ENCODE measurements at regions not wholly inside any gene's neighbourhood (a gene's known extent, or its start where the extent isn't known, plus 50 kb on each side); places are given as distances from the start of the nearest gene placed in this dataset.

- H3K36me3 ChIP-seq (ENCODE audit: control insufficient read depth, insufficient read depth, low read length) = no peaks in the 10 kb centered on the region
- H3K9me3 ChIP-seq (ENCODE audit: control insufficient read depth, low read length) = no peaks in the 10 kb centered on the region
- H3K4me1 ChIP-seq = peaks cover 23% of the 10 kb centered on the region
- no peak overlapping the region for H2AFZ ChIP-seq
- no peaks in the 10 kb centered on the region for H3K79me2 ChIP-seq
- peak overlapping the region; percentile 27 for H3K4me2 ChIP-seq (ENCODE audit: low read length)
- H3K27me3 ChIP-seq (ENCODE audit: control insufficient read depth, insufficient read depth, low read length) = no peaks in the 10 kb centered on the region
- no peak for TF ChIP-seq CTCF (IDR thresholded peaks at IDR 0.05)
- H3K4me3 ChIP-seq (ENCODE audit: low read depth, low read length) = no peak overlapping the region
- peak overlapping the region; percentile 85 for H3K27ac ChIP-seq
- H3K9ac ChIP-seq = no peak overlapping the region
Measured at GRCh38 chr15:66884115-66884622, 181.2 kb upstream of the SMAD3 start.

- Histone ChIP-seq H3K36me3 (ENCODE audit: control insufficient read depth, insufficient read depth, low read length) (no peaks in the 10 kb centered on the region), H3K9me3 (ENCODE audit: control insufficient read depth, low read length) (no peaks in the 10 kb centered on the region), H3K4me3 (ENCODE audit: low read depth, low read length) (no peak overlapping the region), H3K27me3 (ENCODE audit: control insufficient read depth, insufficient read depth, low read length) (no peaks in the 10 kb centered on the region), H3K4me2 (ENCODE audit: low read length) (no peak overlapping the region), H2AFZ (no peak overlapping the region), H3K4me1 (peaks cover 23% of the 10 kb centered on the region), H3K79me2 (no peaks in the 10 kb centered on the region), H3K27ac (peak overlapping the region; percentile 85), H3K9ac (no peak overlapping the region)
- TF ChIP-seq CTCF (IDR thresholded peaks at IDR 0.05) = no peak
Measured at GRCh38 chr15:66884661-66885237, 180.7 kb upstream of the SMAD3 start.

GRCh38 chr15:66885281-66885915, 180.0 kb upstream of the SMAD3 start:
- Histone ChIP-seq H3K4me3 (ENCODE audit: low read depth, low read length) (no peak overlapping the region), H3K36me3 (ENCODE audit: control insufficient read depth, insufficient read depth, low read length) (no peaks in the 10 kb centered on the region), H2AFZ (no peak overlapping the region), H3K79me2 (no peaks in the 10 kb centered on the region), H3K27ac (no peak overlapping the region), H3K9ac (no peak overlapping the region), H3K4me2 (ENCODE audit: low read length) (no peak overlapping the region), H3K9me3 (ENCODE audit: control insufficient read depth, low read length) (no peaks in the 10 kb centered on the region), H3K27me3 (ENCODE audit: control insufficient read depth, insufficient read depth, low read length) (no peaks in the 10 kb centered on the region), H3K4me1 (peaks cover 17% of the 10 kb centered on the region)
- no peak for TF ChIP-seq CTCF (IDR thresholded peaks at IDR 0.05)

- Histone ChIP-seq H3K4me2 (ENCODE audit: low read length) (no peak overlapping the region), H3K4me3 (ENCODE audit: low read depth, low read length) (no peak overlapping the region), H3K4me1 (peaks cover 16% of the 10 kb centered on the region), H3K9ac (no peak overlapping the region), H3K9me3 (ENCODE audit: control insufficient read depth, low read length) (no peaks in the 10 kb centered on the region), H3K36me3 (ENCODE audit: control insufficient read depth, insufficient read depth, low read length) (no peaks in the 10 kb centered on the region), H3K79me2 (no peaks in the 10 kb centered on the region), H2AFZ (no peak overlapping the region), H3K27me3 (ENCODE audit: control insufficient read depth, insufficient read depth, low read length) (no peaks in the 10 kb centered on the region), H3K27ac (no peak overlapping the region)
- no peak for TF ChIP-seq CTCF (IDR thresholded peaks at IDR 0.05)
Measured at GRCh38 chr15:66886241-66886675, 179.1 kb upstream of the SMAD3 start.
